ENCODE measurements at regions not wholly inside any gene's neighbourhood (a gene's known extent, or its start where the extent isn't known, plus 50 kb on each side); places are given as distances from the start of the nearest gene placed in this dataset.

DNA sequence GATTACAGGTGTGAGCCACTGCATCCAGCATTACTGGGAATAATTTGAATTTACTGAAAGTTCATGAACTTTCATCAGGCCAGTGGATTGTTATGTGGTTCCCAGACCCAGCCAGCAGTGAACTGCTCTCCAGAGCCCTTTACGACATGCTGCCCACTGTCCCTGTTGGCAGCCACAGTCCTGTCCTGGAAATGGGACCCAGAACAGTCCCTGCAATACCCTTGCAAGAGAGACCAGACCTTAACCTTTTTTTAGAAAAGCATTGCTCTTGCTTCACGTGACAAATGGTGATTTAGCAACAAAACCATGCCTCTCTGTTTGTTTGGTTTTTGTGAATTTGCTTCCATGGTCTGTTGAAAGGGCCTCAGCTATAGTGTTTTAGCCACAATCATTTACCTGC lies 367.3 kb upstream of the C2CD4B start:
- no peak overlapping the region for H3K4me2 ChIP-seq (replicated peaks; ENCODE audit: low read depth, low read length, poor library complexity, severe bottlenecking)
- H3K4me3 Mint-ChIP-seq = no peak overlapping the region
- H4K20me1 ChIP-seq (ENCODE audit: control insufficient read depth, insufficient read depth, low read length, poor library complexity, severe bottlenecking) = no peaks in the 10 kb centered on the region
- H3K4me3 ChIP-seq (ENCODE audit: control extremely low read depth in 1 of 5, extremely low read depth in 1 of 5, insufficient read depth in 1 of 5, low read depth in 2 of 5, low read length in 4 of 5) = no peak overlapping the region
- H3K4me1 Mint-ChIP-seq = no peaks in the 10 kb centered on the region
- ATAC-seq (ENCODE audit: low read depth) = no peak
- H3K9me3 ChIP-seq (ENCODE audit: control extremely low read depth in 1 of 3, control insufficient read depth in 2 of 3, insufficient read depth in 1 of 3, low read length in 2 of 3) = no peaks in the 10 kb centered on the region
- intact Hi-C loops (cut with micrococcal nuclease) = no loop called here
- H3K36me3 ChIP-seq (replicated peaks in 1 of 2; ENCODE audit: control extremely low read depth in 1 of 2, control insufficient read depth in 1 of 2, extremely low read depth in 1 of 2, insufficient read depth in 2 of 2, low read length in 1 of 2) = no peaks in the 10 kb centered on the region
- H3K27ac ChIP-seq (ENCODE audit: low read length in 2 of 2) = no peak overlapping the region
- no peaks in the 10 kb centered on the region for H3K4me1 ChIP-seq (ENCODE audit: control insufficient read depth in 2 of 2, insufficient read depth in 2 of 2, low read length in 2 of 2)
- no peak overlapping the region for H3K27ac Mint-ChIP-seq
- no peaks in the 10 kb centered on the region for H3K27me3 ChIP-seq (replicated peaks in 1 of 4; ENCODE audit: control extremely low read depth in 1 of 4, control insufficient read depth in 3 of 4, insufficient read depth in 4 of 4, low read length in 3 of 4)
- no peak for TF ChIP-seq EZH2 (IDR thresholded peaks at IDR 0.05; ENCODE audit: borderline replicate concordance, insufficient read depth, low read depth, low read length, poor library complexity, severe bottlenecking)
- TF ChIP-seq, protein P1, sequence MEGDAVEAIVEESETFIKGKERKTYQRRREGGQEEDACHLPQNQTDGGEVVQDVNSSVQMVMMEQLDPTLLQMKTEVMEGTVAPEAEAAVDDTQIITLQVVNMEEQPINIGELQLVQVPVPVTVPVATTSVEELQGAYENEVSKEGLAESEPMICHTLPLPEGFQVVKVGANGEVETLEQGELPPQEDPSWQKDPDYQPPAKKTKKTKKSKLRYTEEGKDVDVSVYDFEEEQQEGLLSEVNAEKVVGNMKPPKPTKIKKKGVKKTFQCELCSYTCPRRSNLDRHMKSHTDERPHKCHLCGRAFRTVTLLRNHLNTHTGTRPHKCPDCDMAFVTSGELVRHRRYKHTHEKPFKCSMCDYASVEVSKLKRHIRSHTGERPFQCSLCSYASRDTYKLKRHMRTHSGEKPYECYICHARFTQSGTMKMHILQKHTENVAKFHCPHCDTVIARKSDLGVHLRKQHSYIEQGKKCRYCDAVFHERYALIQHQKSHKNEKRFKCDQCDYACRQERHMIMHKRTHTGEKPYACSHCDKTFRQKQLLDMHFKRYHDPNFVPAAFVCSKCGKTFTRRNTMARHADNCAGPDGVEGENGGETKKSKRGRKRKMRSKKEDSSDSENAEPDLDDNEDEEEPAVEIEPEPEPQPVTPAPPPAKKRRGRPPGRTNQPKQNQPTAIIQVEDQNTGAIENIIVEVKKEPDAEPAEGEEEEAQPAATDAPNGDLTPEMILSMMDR (IDR thresholded peaks at IDR 0.05) = no peak
- H3K9me3 Mint-ChIP-seq (ENCODE audit: insufficient read depth) = peaks cover 3% of the 10 kb centered on the region
- no peaks in the 10 kb centered on the region for H3K79me2 ChIP-seq (ENCODE audit: control insufficient read depth, insufficient read depth, low read length)
- CTCF ChIA-PET = no interaction called here
- POLR2A ChIA-PET = no interaction called here
- H3K9ac ChIP-seq (ENCODE audit: low read length) = no peak overlapping the region
- 100% methylated on average over 1 of the region's 2 CpGs for WGBS (ENCODE audit: insufficient coverage)
- DNase-seq = no peak
- peaks cover 7% of the 10 kb centered on the region for H3K27me3 Mint-ChIP-seq
- no peak overlapping the region for H2AFZ ChIP-seq (ENCODE audit: insufficient read depth, low read depth, low read length, poor library complexity, severe bottlenecking)

DNA sequence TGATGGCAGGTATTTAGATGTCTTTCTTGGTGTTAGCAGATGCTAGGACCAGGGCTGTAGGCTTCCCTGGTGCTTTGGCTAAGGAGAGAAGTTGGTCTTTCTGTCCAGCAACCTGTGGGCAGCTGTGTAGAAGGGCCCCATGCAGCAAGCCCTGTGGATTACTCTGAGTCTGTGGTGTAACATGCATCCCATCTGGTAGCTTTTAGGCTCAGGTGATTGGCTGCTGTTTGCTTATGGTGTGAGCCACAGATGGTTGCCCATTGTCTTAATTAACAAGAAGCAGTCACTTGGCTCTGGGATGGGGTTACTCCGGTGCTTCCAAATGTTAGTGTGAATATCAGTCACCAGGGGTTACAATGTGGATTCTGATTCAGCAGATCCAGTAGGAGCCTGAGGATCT lies 368.6 kb upstream of the C2CD4B start:
- no peaks in the 10 kb centered on the region for H3K79me2 ChIP-seq (ENCODE audit: control insufficient read depth, insufficient read depth, low read length)
- H3K4me3 ChIP-seq (ENCODE audit: control extremely low read depth in 1 of 5, extremely low read depth in 1 of 5, insufficient read depth in 1 of 5, low read depth in 2 of 5, low read length in 4 of 5) = no peak overlapping the region
- H3K9ac ChIP-seq (ENCODE audit: low read length) = no peak overlapping the region
- H3K4me3 Mint-ChIP-seq = no peak overlapping the region
- CTCF ChIA-PET = no interaction called here
- WGBS (ENCODE audit: insufficient coverage) = no CpG with 5 or more reads among the region's 1 CpG
- H3K36me3 ChIP-seq (replicated peaks in 1 of 2; ENCODE audit: control extremely low read depth in 1 of 2, control insufficient read depth in 1 of 2, extremely low read depth in 1 of 2, insufficient read depth in 2 of 2, low read length in 1 of 2) = no peaks in the 10 kb centered on the region
- H3K4me2 ChIP-seq (replicated peaks; ENCODE audit: low read depth, low read length, poor library complexity, severe bottlenecking) = no peak overlapping the region
- ATAC-seq (ENCODE audit: low read depth) = no peak
- peaks cover 7% of the 10 kb centered on the region for H3K27me3 Mint-ChIP-seq
- H3K4me1 Mint-ChIP-seq = no peaks in the 10 kb centered on the region
- no peaks in the 10 kb centered on the region for H3K9me3 ChIP-seq (ENCODE audit: control extremely low read depth in 1 of 3, control insufficient read depth in 2 of 3, insufficient read depth in 1 of 3, low read length in 2 of 3)
- no peak overlapping the region for H3K27ac Mint-ChIP-seq
- no peak overlapping the region for H3K27ac ChIP-seq (ENCODE audit: low read length in 2 of 2)
- no peaks in the 10 kb centered on the region for H4K20me1 ChIP-seq (ENCODE audit: control insufficient read depth, insufficient read depth, low read length, poor library complexity, severe bottlenecking)
- POLR2A ChIA-PET = no interaction called here
- intact Hi-C loops (cut with micrococcal nuclease) = no loop called here
- no peaks in the 10 kb centered on the region for H3K27me3 ChIP-seq (replicated peaks in 1 of 4; ENCODE audit: control extremely low read depth in 1 of 4, control insufficient read depth in 3 of 4, insufficient read depth in 4 of 4, low read length in 3 of 4)
- no peak for DNase-seq
- no peak overlapping the region for H2AFZ ChIP-seq (ENCODE audit: insufficient read depth, low read depth, low read length, poor library complexity, severe bottlenecking)
- no peaks in the 10 kb centered on the region for H3K4me1 ChIP-seq (ENCODE audit: control insufficient read depth in 2 of 2, insufficient read depth in 2 of 2, low read length in 2 of 2)
- peaks cover 3% of the 10 kb centered on the region for H3K9me3 Mint-ChIP-seq (ENCODE audit: insufficient read depth)
- TF ChIP-seq, protein P1 (IDR thresholded peaks at IDR 0.05) = no peak
- no peak for TF ChIP-seq EZH2 (IDR thresholded peaks at IDR 0.05; ENCODE audit: borderline replicate concordance, insufficient read depth, low read depth, low read length, poor library complexity, severe bottlenecking)

Measured in B cell (primary cell).